HEK293 (cell line): ENCODE measurements at regions not wholly inside any gene's neighbourhood (a gene's known extent, or its start where the extent isn't known, plus 50 kb on each side); places are given as distances from the start of the nearest gene placed in this dataset.

Experiments
- CTCF ChIA-PET: fragments of 350-600 bp; formaldehyde crosslinking; extraction: SDS; loops from one replicate; lab custom pipeline; 2021; ENCODE audit warnings: antibody characterized with exemption; lab: Yijun Ruan, JAX
- POLR2A ChIA-PET: fragments of 300-600 bp; formaldehyde crosslinking; extraction: SDS; loops from one replicate; lab custom pipeline; 2020; ENCODE audit warnings: antibody characterized with exemption, inconsistent platforms; lab: Yijun Ruan, JAX
- H3K27ac ChIP-seq: fragments of 200-500 bp; sonication (Bioruptor generic); 2 replicates; pipeline ENCODE4 v1.5.1; 2014; ENCODE audit warnings: low read depth, low read length, control low read depth, inconsistent platforms; ENCODE audit errors: extremely low read depth
- H3K36me3 ChIP-seq, 2 experiments: fragments of 200-500 bp in 1 of 2; sonication (Bioruptor generic) in 1 of 2; 1 replicate in 1 of 2; 2 replicates in 1 of 2; pipeline ENCODE4 v1.5.1; 2014 to 2017; ENCODE audit warnings: inconsistent platforms in 2 of 2, low read length in 2 of 2; ENCODE audit not compliant: control insufficient read depth in 2 of 2, insufficient read depth in 1 of 2
- H3K4me1 ChIP-seq: fragments of 200-500 bp; sonication (Bioruptor generic); 2 replicates; pipeline ENCODE4 v1.5.1; 2014; ENCODE audit warnings: mild to moderate bottlenecking, low read length, inconsistent platforms; ENCODE audit not compliant: control insufficient read depth, insufficient read depth
- H3K4me3 ChIP-seq: 2 replicates; pipeline ENCODE4 v1.5.1; 2011; ENCODE audit warnings: low read depth, mild to moderate bottlenecking, control low read depth, low read length, moderate library complexity
- H3K9me3 ChIP-seq: fragments of 200-500 bp; sonication (Bioruptor generic); 2 replicates; pipeline ENCODE4 v1.5.1; 2014; ENCODE audit warnings: low read depth, low read length, inconsistent platforms; ENCODE audit not compliant: control insufficient read depth, insufficient read depth
- SP3 ChIP-seq: fragments of 450-650 bp; formaldehyde crosslinking; IDR thresholded peaks from 2 replicates; pipeline ENCODE4 v1.5.1; 2016; ENCODE audit warnings: missing biosample characterization, missing genetic modification characterization
- ZBTB17 ChIP-seq: fragments of 450-650 bp; formaldehyde crosslinking; IDR thresholded peaks from 2 replicates; pipeline ENCODE4 v1.5.1; 2016; ENCODE audit warnings: missing biosample characterization, missing genetic modification characterization
- ZNF2 ChIP-seq: fragments of 450-650 bp; formaldehyde crosslinking; IDR thresholded peaks from 2 replicates; pipeline ENCODE4 v1.5.1; 2016; ENCODE audit warnings: missing biosample characterization, missing genetic modification characterization
- ZNF202 ChIP-seq: fragments of 450-650 bp; formaldehyde crosslinking; IDR thresholded peaks from 2 replicates; pipeline ENCODE4 v1.5.1; 2016; ENCODE audit warnings: missing biosample characterization, missing genetic modification characterization, borderline replicate concordance
- ZNF514 ChIP-seq: fragments of 450-650 bp; formaldehyde crosslinking; IDR thresholded peaks from 2 replicates; pipeline ENCODE4 v1.5.1; 2016; ENCODE audit warnings: missing biosample characterization, missing genetic modification characterization
- ZNF530 ChIP-seq: fragments of 450-650 bp; formaldehyde crosslinking; IDR thresholded peaks from 2 replicates; pipeline ENCODE4 v1.5.1; 2016; ENCODE audit warnings: low read depth, missing biosample characterization, missing genetic modification characterization
- ZNF548 ChIP-seq: fragments of 450-650 bp; formaldehyde crosslinking; IDR thresholded peaks from 2 replicates; pipeline ENCODE4 v1.5.1; 2016; ENCODE audit warnings: missing biosample characterization, missing genetic modification characterization
- ZNF629 ChIP-seq: fragments of 450-650 bp; formaldehyde crosslinking; IDR thresholded peaks from 2 replicates; pipeline ENCODE4 v1.5.1; 2017; ENCODE audit warnings: missing biosample characterization, missing genetic modification characterization
- ZNF664 ChIP-seq: fragments of 450-650 bp; formaldehyde crosslinking; IDR thresholded peaks from 2 replicates; pipeline ENCODE4 v1.5.1; 2016; ENCODE audit warnings: missing biosample characterization, missing genetic modification characterization
- ZNF747 ChIP-seq: fragments of 450-650 bp; formaldehyde crosslinking; IDR thresholded peaks from 2 replicates; pipeline ENCODE4 v1.5.1; 2016; ENCODE audit warnings: missing biosample characterization, missing genetic modification characterization
- ZXDB ChIP-seq: fragments of 450-650 bp; formaldehyde crosslinking; IDR thresholded peaks from 2 replicates; pipeline ENCODE4 v1.5.1; 2016; ENCODE audit warnings: missing biosample characterization, missing genetic modification characterization
- TF ChIP-seq, protein P1 (sequence below): fragments of 450-650 bp; formaldehyde crosslinking; IDR thresholded peaks from 2 replicates; pipeline ENCODE4; 2016; ENCODE audit warnings: missing biosample characterization, missing genetic modification characterization
- TF ChIP-seq, protein P2 (sequence below): fragments of 450-650 bp; formaldehyde crosslinking; IDR thresholded peaks from 2 replicates; pipeline ENCODE4 v1.5.1; 2016; ENCODE audit warnings: missing biosample characterization, missing genetic modification characterization
- TF ChIP-seq, protein P3 (sequence below): fragments of 450-650 bp; IDR thresholded peaks from 2 replicates; pipeline ENCODE4 v1.5.1; 2018; ENCODE audit warnings: missing biosample characterization, mild to moderate bottlenecking, missing genetic modification characterization
- TF ChIP-seq, protein P4 (sequence below): fragments of 450-650 bp; formaldehyde crosslinking; IDR thresholded peaks from 2 replicates; pipeline ENCODE4 v1.5.1; 2016; ENCODE audit warnings: missing biosample characterization, missing genetic modification characterization, low read depth
- TF ChIP-seq, protein P5 (sequence below): fragments of 450-650 bp; formaldehyde crosslinking; IDR thresholded peaks from 2 replicates; pipeline ENCODE4 v1.5.1; 2017; ENCODE audit warnings: missing biosample characterization, missing genetic modification characterization
- TF ChIP-seq, protein P6 (sequence below): fragments of 450-650 bp; formaldehyde crosslinking; conservative IDR thresholded peaks from 2 replicates; pipeline ENCODE4 v1.5.1; 2016; ENCODE audit warnings: low read depth, missing biosample characterization, missing genetic modification characterization

DNA sequence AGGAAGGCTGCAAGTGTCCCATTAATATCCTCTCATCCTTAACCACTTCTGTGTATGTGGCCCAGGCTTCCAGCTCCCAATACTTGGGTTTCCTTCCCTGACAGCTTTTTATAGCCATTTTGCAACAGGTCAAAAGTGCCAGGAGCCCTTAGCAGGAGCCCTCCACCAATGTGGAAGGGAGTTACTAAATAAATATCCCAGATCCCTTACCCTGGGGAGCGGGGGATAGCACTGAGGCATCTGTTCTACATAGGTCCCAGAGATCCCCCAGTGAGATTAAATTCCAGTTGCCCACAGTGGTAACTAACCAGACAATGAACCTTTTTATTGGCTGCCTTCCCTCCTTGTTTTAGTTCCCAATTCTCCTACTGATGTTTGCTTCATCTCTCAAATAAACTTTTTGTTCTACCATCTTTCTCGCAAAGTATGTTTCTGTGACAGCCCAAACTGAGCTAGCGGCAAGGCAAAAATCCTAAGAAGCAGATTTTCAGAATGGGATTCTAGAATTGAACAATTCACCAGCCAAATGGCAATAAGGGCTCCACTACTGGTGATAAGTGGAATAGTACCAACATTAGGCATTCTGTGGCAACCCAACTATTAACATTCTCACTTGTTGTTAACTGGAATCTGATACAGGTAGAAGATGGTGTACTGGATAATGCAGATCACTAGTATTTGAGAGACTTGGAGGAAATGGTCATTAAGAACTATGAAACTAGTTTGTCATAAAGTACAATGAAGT is 83.9 kb upstream of the MAPRE2 start:
- CTCF ChIA-PET, result interaction anchor here (0.6 to 1.6 kb wide), 4 partner anchors 16 to 157 kb away, joined by 3 read pairs; no protein-coding TSS in a partner anchor

More for the DNA sequence above, 83.9 kb upstream of the MAPRE2 start:
- H3K27ac ChIP-seq, result no peak overlapping the region
- TF ChIP-seq, protein P1, sequence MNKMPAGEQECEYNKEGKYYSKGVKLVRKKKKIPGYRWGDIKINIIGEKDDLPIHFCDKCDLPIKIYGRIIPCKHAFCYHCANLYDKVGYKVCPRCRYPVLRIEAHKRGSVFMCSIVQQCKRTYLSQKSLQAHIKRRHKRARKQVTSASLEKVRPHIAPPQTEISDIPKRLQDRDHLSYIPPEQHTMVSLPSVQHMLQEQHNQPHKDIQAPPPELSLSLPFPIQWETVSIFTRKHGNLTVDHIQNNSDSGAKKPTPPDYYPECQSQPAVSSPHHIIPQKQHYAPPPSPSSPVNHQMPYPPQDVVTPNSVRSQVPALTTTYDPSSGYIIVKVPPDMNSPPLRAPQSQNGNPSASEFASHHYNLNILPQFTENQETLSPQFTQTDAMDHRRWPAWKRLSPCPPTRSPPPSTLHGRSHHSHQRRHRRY (tag by site-specific recombination), result no peak
- TF ChIP-seq ZXDB (no peak), ZNF514 (tag by site-specific recombination) (no peak), ZNF747 (no peak), ZNF2 (tag by site-specific recombination) (no peak), ZNF664 (no peak), ZBTB17 (tag by site-specific recombination) (no peak), ZNF202 (no peak), ZNF530 (no peak), ZNF629 (tag by site-specific recombination) (no peak), SP3 (tag by site-specific recombination) (no peak), ZNF548 (tag by site-specific recombination) (no peak)
- TF ChIP-seq, protein P2, sequence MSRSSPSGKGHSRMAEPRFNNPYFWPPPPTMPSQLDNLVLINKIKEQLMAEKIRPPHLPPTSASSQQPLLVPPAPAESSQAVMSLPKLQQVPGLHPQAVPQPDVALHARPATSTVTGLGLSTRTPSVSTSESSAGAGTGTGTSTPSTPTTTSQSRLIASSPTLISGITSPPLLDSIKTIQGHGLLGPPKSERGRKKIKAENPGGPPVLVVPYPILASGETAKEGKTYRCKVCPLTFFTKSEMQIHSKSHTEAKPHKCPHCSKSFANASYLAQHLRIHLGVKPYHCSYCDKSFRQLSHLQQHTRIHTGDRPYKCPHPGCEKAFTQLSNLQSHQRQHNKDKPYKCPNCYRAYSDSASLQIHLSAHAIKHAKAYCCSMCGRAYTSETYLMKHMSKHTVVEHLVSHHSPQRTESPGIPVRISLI (tag by site-specific recombination), result no peak
- TF ChIP-seq, protein P3, sequence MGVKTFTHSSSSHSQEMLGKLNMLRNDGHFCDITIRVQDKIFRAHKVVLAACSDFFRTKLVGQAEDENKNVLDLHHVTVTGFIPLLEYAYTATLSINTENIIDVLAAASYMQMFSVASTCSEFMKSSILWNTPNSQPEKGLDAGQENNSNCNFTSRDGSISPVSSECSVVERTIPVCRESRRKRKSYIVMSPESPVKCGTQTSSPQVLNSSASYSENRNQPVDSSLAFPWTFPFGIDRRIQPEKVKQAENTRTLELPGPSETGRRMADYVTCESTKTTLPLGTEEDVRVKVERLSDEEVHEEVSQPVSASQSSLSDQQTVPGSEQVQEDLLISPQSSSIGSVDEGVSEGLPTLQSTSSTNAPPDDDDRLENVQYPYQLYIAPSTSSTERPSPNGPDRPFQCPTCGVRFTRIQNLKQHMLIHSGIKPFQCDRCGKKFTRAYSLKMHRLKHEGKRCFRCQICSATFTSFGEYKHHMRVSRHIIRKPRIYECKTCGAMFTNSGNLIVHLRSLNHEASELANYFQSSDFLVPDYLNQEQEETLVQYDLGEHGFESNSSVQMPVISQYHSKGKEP (tag by site-specific recombination), result no peak
- TF ChIP-seq, protein P4, sequence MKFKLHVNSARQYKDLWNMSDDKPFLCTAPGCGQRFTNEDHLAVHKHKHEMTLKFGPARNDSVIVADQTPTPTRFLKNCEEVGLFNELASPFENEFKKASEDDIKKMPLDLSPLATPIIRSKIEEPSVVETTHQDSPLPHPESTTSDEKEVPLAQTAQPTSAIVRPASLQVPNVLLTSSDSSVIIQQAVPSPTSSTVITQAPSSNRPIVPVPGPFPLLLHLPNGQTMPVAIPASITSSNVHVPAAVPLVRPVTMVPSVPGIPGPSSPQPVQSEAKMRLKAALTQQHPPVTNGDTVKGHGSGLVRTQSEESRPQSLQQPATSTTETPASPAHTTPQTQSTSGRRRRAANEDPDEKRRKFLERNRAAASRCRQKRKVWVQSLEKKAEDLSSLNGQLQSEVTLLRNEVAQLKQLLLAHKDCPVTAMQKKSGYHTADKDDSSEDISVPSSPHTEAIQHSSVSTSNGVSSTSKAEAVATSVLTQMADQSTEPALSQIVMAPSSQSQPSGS (tag by site-specific recombination), result no peak
- TF ChIP-seq, protein P5, sequence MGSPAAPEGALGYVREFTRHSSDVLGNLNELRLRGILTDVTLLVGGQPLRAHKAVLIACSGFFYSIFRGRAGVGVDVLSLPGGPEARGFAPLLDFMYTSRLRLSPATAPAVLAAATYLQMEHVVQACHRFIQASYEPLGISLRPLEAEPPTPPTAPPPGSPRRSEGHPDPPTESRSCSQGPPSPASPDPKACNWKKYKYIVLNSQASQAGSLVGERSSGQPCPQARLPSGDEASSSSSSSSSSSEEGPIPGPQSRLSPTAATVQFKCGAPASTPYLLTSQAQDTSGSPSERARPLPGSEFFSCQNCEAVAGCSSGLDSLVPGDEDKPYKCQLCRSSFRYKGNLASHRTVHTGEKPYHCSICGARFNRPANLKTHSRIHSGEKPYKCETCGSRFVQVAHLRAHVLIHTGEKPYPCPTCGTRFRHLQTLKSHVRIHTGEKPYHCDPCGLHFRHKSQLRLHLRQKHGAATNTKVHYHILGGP, result no peak
- TF ChIP-seq, protein P6, sequence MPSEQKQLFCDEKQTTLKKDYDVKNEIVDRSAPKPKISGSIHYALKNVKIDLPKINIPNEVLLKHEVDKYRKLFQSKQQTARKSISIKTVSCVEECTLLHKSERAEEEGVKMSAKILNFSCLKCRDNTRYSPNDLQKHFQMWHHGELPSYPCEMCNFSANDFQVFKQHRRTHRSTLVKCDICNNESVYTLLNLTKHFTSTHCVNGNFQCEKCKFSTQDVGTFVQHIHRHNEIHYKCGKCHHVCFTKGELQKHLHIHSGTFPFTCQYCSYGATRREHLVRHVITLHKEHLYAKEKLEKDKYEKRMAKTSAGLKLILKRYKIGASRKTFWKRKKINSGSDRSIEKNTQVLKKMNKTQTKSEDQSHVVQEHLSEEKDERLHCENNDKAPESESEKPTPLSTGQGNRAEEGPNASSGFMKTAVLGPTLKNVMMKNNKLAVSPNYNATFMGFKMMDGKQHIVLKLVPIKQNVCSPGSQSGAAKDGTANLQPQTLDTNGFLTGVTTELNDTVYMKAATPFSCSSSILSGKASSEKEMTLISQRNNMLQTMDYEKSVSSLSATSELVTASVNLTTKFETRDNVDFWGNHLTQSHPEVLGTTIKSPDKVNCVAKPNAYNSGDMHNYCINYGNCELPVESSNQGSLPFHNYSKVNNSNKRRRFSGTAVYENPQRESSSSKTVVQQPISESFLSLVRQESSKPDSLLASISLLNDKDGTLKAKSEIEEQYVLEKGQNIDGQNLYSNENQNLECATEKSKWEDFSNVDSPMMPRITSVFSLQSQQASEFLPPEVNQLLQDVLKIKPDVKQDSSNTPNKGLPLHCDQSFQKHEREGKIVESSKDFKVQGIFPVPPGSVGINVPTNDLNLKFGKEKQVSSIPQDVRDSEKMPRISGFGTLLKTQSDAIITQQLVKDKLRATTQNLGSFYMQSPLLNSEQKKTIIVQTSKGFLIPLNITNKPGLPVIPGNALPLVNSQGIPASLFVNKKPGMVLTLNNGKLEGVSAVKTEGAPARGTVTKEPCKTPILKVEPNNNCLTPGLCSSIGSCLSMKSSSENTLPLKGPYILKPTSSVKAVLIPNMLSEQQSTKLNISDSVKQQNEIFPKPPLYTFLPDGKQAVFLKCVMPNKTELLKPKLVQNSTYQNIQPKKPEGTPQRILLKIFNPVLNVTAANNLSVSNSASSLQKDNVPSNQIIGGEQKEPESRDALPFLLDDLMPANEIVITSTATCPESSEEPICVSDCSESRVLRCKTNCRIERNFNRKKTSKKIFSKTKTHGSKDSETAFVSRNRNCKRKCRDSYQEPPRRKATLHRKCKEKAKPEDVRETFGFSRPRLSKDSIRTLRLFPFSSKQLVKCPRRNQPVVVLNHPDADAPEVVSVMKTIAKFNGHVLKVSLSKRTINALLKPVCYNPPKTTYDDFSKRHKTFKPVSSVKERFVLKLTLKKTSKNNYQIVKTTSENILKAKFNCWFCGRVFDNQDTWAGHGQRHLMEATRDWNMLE (tag by site-specific recombination), result no peak
- TF ChIP-seq, all 188 proteins: peak for 0
- no peaks in the 10 kb centered on the region for H3K9me3 ChIP-seq
- no peaks in the 10 kb centered on the region for H3K36me3 ChIP-seq
- POLR2A ChIA-PET, result no interaction called here
- no peak overlapping the region for H3K4me3 ChIP-seq
- no peaks in the 10 kb centered on the region for H3K4me1 ChIP-seq
